ENCODE measurements at regions not wholly inside any gene's neighbourhood (a gene's known extent, or its start where the extent isn't known, plus 50 kb on each side); places are given as distances from the start of the nearest gene placed in this dataset.
"Not testable (repeated sequence)": the region's sequence is repeated elsewhere in the genome, so short reads cannot be mapped to it uniquely, and the experiment has no call there.

DNA sequence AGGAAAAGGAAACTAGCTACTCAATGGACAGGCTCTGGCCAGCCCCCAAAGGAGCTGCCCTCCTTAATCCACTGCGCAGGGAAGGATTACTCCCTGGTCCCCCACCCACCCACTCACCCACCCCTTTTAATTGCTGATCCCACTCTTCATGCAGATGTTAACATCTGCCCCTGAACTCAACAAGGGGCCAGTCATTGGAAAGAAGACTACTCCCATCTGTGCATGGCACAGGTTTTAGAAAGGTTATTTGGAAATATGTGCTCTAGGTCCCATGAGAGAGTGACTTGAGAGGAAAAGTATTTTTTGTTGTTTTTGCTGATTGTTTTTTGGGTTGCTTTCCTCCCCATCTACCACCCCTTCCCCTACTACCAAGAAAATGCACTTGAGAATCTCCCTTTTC is 94.4 kb upstream of the FGGY start:
- Histone ChIP-seq H3K36me3 (no peaks in the 10 kb centered on the region), H3K9me3 (peaks cover 0 to 9% of the 10 kb centered on the region in 2 donors), H3K4me3 (no peak overlapping the region), H3K27me3 (no peaks in the 10 kb centered on the region), H3K4me1 (peaks cover 5 to 26% of the 10 kb centered on the region in 2 donors), H3K27ac (peak overlapping the region; percentile 77 to 82)
- no peak for DNase-seq (ENCODE audit: low spot score in 2 of 2)
- intact Hi-C loops (cut with DNase I), result no loop called here
- TF ChIP-seq, protein P1, sequence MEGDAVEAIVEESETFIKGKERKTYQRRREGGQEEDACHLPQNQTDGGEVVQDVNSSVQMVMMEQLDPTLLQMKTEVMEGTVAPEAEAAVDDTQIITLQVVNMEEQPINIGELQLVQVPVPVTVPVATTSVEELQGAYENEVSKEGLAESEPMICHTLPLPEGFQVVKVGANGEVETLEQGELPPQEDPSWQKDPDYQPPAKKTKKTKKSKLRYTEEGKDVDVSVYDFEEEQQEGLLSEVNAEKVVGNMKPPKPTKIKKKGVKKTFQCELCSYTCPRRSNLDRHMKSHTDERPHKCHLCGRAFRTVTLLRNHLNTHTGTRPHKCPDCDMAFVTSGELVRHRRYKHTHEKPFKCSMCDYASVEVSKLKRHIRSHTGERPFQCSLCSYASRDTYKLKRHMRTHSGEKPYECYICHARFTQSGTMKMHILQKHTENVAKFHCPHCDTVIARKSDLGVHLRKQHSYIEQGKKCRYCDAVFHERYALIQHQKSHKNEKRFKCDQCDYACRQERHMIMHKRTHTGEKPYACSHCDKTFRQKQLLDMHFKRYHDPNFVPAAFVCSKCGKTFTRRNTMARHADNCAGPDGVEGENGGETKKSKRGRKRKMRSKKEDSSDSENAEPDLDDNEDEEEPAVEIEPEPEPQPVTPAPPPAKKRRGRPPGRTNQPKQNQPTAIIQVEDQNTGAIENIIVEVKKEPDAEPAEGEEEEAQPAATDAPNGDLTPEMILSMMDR (IDR thresholded peaks at IDR 0.05), result no peak

DNA sequence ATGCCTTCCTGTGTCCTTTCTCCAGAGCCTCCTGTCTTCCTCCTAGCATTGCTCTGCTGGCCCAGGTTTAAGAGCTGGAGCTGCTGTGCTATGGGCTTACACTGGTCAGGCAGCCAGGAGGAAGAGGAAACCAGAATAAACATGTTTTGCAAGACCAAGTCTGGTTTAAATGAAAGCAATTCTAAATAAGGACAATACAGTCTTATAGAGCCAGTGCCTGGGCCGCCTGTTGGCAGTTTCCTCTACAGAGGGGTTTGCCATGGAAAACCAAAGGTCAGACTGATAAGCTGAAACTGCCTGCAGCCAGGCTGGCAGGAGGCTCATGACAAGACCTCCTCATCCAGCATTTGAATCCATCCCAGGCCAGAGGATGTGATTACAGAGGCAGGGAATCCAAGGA is 92.9 kb upstream of the FGGY start:
- Histone ChIP-seq H3K9me3 (peaks cover 0 to 9% of the 10 kb centered on the region in 2 donors), H3K4me3 (no peak overlapping the region), H3K4me1 (peaks cover 5 to 15% of the 10 kb centered on the region in 2 donors), H3K27me3 (no peaks in the 10 kb centered on the region), H3K27ac (peak overlapping the region; percentile 77 to 82), H3K36me3 (no peaks in the 10 kb centered on the region)
- TF ChIP-seq, protein P1 (IDR thresholded peaks at IDR 0.05), result no peak
- intact Hi-C loops (cut with DNase I), result no loop called here
- DNase-seq (ENCODE audit: low spot score in 2 of 2), result peak; percentile 27 to 78

DNA sequence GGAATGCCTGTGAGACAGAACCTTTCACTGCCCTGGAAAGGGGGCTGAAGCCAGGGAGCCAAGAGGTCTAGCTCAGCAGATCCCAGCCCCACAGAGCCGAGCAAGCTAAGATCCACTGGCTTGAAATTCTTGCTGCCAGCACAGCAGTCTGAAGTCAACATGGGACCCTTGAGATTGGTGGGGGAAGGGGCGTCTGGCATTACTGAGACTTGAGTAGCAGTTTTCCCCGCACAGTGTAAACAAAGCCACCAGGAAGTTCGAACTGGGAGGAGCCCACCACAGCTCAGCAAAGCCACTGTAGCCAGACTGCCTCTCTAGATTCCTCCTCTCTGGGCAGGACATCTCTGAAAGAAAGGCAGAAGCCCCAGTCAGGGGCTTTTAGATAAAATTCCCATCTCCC is 90.3 kb upstream of the FGGY start:
- intact Hi-C loops (cut with DNase I); H3K36me3 ChIP-seq; H3K9me3 ChIP-seq; H3K4me3 ChIP-seq; H3K27ac ChIP-seq; DNase-seq (ENCODE audit: low spot score in 2 of 2); H3K27me3 ChIP-seq: not testable (repeated sequence)
- H3K4me1 ChIP-seq, result peaks cover 5 to 15% of the 10 kb centered on the region in 2 donors

DNA sequence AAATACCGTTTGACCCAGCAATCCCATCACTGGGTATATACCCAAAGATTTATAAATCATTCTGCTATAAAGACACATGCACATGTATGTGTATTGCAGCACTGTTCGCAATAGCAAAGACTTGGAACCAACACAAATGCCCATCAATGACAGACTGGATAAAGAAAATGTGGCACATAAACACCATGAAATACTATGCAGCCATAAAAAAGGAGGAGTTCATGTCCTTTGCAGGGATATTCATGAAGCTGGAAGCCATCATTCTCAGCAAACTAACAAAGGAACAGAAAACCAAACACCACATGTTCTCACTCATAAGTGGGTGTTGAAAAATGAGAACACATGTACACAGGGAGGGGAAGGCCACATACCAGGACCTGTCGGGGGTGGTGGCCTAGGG is 86.5 kb upstream of the FGGY start:
- intact Hi-C loops (cut with DNase I); H3K9me3 ChIP-seq; H3K36me3 ChIP-seq; H3K27ac ChIP-seq; H3K27me3 ChIP-seq; H3K4me3 ChIP-seq; DNase-seq (ENCODE audit: low spot score in 2 of 2): not testable (repeated sequence)
- peaks cover 4 to 18% of the 10 kb centered on the region in 2 donors for H3K4me1 ChIP-seq

DNA sequence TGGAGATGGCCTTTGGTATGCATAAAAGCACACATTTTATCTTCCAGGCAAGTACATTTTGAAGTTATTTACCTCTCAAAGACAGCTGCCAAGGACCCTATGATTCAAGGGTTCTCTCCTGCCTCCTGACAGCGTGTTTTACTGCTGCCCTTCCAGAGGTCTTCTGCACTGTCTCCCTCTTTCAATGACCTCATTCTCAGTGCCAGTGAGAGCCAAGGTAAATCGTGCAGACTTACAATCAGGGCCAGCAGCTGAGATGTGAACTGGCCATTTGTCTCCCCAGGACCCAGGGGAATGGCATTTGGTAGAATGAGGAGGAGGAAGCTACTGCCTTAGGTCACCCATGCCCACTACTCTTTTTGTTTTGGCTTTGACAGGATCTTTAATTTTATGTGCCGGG is 84.2 kb upstream of the FGGY start:
- Histone ChIP-seq H3K27me3 (no peaks in the 10 kb centered on the region), H3K9me3 (no peaks in the 10 kb centered on the region), H3K4me1 (peaks cover 4 to 22% of the 10 kb centered on the region in 2 donors), H3K4me3 (no peak overlapping the region), H3K27ac (peak overlapping the region; percentile 19 to 78), H3K36me3 (no peaks in the 10 kb centered on the region)
- intact Hi-C loops (cut with DNase I), result no loop called here
- DNase-seq (ENCODE audit: low spot score in 2 of 2), result no peak
- TF ChIP-seq, protein P1 (IDR thresholded peaks at IDR 0.05), result no peak

DNA sequence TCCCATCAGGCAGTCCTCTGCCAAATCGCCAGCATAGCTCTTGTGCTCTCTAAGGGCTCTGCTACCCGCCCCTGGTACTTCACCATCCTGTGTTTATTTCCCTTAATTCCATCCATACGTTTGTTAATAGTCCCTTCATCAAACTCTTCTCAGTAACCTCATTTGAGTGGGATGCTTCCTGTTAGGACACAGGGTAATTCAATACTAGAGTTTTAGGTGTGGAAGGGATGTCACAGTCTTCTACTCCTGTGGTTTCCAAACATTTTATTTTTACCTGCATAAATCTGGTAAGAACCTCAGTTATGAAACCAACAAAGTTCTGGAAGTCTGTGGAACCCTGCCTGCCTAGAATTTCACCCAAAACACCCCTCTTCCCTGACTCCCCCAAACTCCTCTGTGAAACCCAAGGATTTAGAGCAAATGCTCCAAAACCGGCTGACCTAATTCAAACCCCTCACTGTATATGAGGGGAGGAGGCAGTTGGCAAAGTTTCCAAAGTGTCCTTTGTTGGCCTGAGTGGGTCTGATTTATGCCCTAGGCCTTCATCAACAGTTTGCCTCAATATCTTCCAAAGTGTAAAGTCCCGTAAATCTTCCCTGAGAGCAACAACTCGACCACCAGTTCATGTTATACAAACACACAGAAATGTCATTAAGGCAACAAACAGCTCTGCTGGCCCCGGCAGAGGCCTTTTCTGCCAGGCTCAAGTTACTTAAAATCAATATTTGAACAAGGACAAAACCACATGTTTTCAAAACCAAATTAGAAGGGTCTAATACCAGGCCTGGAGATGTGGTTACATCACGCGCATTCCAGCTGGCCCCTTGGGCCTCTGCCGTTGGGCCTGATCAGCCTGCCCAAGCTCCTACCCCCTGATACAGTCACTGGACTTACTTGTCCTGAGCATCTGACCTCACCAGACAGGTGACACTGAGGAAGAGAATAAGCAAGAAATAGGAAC is 82.4 kb upstream of the FGGY start:
- H3K4me1 ChIP-seq, result peaks cover 4 to 27% of the 10 kb centered on the region in 2 donors
- H3K36me3 ChIP-seq, result no peaks in the 10 kb centered on the region
- TF ChIP-seq, protein P1 (IDR thresholded peaks at IDR 0.05), result no peak
- H3K27ac ChIP-seq, result peak overlapping the region; percentile 71 to 78
- H3K27me3 ChIP-seq, result no peaks in the 10 kb centered on the region
- H3K9me3 ChIP-seq, result no peaks in the 10 kb centered on the region
- no peak overlapping the region for H3K4me3 ChIP-seq
- intact Hi-C loops (cut with DNase I), result no loop called here
- peak; percentile 29 to 74 for DNase-seq (ENCODE audit: low spot score in 2 of 2)

Data from ascending aorta (tissue), 2 donors.